ENCODE measurements at regions not wholly inside any gene's neighbourhood (a gene's known extent, or its start where the extent isn't known, plus 50 kb on each side); places are given as distances from the start of the nearest gene placed in this dataset.

- TF ChIP-seq CTCF (conservative IDR thresholded peaks at IDR 0.05 in 1 of 2, IDR thresholded peaks at IDR 0.05 in 1 of 2; ENCODE audit: extremely low read depth in 1 of 2, insufficient read depth in 1 of 2, low read depth in 1 of 2, low read length in 2 of 2) (no peak), EZH2 (IDR thresholded peaks at IDR 0.05; ENCODE audit: borderline replicate concordance, low read length) (no peak)
Observed at GRCh38 chr3:64890466-64890865, 202.7 kb upstream of the ADAMTS9 start.
